GM23338 (cell line): ENCODE measurements at regions not wholly inside any gene's neighbourhood (a gene's known extent, or its start where the extent isn't known, plus 50 kb on each side); places are given as distances from the start of the nearest gene placed in this dataset.

Experiments
- EZH2 ChIP-seq: fragments of 200-600 bp; sonication (generic); IDR thresholded peaks from one replicate; pipeline ENCODE4 v1.8.0; 2017; ENCODE audit warnings: antibody characterized with exemption, mild to moderate bottlenecking, low read depth; ENCODE audit not compliant: unreplicated experiment
- STAT1 ChIP-seq: IDR thresholded peaks from one replicate; pipeline ENCODE4 v1.6.1; 2016; ENCODE audit warnings: antibody characterized with exemption; ENCODE audit not compliant: unreplicated experiment
- ZNF114 ChIP-seq: fragments of 250-450 bp; sonication (Bioruptor Pico); IDR thresholded peaks from 2 replicates; pipeline ENCODE4 v1.5.0; 2020; ENCODE audit warnings: mild to moderate bottlenecking, moderate library complexity
- ZNF331 ChIP-seq: fragments of 250-450 bp; sonication (Bioruptor Pico); IDR thresholded peaks from 2 replicates; pipeline ENCODE4 v1.5.0; 2020; ENCODE audit warnings: low read depth, mild to moderate bottlenecking, moderate library complexity
- TF ChIP-seq, protein P1 (sequence below): fragments of 250-450 bp; sonication (Bioruptor Pico); IDR thresholded peaks from 2 replicates; pipeline ENCODE4 v1.5.0; 2020; ENCODE audit warnings: mild to moderate bottlenecking, moderate library complexity
- TF ChIP-seq, protein P2 (sequence below), 2 experiments: fragments of 200-600 bp in 1 of 2; sonication (generic) in 1 of 2; conservative IDR thresholded peaks; 2 replicates each; pipeline versions ENCODE4 v1.5.1 to v1.6.1; 2016 to 2017; ENCODE audit warnings: antibody characterized with exemption in 2 of 2, low read depth in 2 of 2, mild to moderate bottlenecking in 2 of 2, moderate library complexity in 1 of 2
- TF ChIP-seq, protein P3 (sequence below): IDR thresholded peaks from 2 replicates; pipeline ENCODE4 v1.6.1; 2016; ENCODE audit warnings: antibody characterized with exemption

DNA sequence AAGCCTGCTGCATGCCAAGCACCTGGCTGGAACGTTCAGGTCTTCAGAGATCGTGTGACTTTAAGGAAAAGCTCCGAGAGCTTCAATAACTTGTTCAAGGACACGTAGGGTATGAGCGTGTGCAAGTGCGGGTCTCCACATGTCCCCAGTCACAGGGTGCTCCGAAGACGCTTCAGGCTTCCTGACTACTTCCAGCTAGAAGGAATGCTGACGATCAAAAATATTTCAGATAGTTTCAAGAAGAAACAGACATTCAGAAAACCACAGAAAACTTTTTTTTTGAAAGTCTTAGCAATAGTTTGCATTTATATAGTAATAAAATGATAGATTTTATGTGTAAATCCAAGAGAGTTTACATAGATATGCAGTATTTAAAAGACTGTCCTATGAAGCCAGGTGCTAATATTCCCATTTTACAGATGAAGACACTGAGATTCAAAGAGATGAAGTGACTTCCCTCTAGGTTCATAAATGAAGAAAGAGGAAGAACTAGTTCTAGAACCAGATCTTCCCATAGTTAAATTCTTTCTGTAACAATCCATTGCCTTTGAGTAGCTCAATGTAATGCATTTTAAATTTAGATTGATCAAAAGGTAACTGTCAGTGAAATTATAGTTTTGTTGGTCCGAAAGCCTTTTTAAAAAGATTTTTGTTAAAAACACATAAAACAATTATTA, 247.6 kb downstream of the MYLK4 start (continued):
- TF ChIP-seq, protein P1, sequence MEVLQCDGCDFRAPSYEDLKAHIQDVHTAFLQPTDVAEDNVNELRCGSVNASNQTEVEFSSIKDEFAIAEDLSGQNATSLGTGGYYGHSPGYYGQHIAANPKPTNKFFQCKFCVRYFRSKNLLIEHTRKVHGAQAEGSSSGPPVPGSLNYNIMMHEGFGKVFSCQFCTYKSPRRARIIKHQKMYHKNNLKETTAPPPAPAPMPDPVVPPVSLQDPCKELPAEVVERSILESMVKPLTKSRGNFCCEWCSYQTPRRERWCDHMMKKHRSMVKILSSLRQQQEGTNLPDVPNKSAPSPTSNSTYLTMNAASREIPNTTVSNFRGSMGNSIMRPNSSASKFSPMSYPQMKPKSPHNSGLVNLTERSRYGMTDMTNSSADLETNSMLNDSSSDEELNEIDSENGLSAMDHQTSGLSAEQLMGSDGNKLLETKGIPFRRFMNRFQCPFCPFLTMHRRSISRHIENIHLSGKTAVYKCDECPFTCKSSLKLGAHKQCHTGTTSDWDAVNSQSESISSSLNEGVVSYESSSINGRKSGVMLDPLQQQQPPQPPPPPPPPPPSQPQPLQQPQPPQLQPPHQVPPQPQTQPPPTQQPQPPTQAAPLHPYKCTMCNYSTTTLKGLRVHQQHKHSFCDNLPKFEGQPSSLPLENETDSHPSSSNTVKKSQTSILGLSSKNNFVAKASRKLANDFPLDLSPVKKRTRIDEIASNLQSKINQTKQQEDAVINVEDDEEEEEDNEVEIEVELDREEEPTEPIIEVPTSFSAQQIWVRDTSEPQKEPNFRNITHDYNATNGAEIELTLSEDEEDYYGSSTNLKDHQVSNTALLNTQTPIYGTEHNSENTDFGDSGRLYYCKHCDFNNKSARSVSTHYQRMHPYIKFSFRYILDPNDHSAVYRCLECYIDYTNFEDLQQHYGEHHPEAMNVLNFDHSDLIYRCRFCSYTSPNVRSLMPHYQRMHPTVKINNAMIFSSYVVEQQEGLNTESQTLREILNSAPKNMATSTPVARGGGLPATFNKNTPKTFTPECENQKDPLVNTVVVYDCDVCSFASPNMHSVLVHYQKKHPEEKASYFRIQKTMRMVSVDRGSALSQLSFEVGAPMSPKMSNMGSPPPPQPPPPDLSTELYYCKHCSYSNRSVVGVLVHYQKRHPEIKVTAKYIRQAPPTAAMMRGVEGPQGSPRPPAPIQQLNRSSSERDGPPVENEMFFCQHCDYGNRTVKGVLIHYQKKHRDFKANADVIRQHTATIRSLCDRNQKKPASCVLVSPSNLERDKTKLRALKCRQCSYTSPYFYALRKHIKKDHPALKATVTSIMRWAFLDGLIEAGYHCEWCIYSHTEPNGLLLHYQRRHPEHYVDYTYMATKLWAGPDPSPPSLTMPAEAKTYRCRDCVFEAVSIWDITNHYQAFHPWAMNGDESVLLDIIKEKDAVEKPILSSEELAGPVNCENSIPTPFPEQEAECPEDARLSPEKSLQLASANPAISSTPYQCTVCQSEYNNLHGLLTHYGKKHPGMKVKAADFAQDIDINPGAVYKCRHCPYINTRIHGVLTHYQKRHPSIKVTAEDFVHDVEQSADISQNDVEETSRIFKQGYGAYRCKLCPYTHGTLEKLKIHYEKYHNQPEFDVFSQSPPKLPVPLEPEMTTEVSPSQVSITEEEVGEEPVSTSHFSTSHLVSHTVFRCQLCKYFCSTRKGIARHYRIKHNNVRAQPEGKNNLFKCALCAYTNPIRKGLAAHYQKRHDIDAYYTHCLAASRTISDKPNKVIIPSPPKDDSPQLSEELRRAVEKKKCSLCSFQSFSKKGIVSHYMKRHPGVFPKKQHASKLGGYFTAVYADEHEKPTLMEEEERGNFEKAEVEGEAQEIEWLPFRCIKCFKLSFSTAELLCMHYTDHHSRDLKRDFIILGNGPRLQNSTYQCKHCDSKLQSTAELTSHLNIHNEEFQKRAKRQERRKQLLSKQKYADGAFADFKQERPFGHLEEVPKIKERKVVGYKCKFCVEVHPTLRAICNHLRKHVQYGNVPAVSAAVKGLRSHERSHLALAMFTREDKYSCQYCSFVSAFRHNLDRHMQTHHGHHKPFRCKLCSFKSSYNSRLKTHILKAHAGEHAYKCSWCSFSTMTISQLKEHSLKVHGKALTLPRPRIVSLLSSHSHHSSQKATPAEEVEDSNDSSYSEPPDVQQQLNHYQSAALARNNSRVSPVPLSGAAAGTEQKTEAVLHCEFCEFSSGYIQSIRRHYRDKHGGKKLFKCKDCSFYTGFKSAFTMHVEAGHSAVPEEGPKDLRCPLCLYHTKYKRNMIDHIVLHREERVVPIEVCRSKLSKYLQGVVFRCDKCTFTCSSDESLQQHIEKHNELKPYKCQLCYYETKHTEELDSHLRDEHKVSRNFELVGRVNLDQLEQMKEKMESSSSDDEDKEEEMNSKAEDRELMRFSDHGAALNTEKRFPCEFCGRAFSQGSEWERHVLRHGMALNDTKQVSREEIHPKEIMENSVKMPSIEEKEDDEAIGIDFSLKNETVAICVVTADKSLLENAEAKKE = no peak
- no peak for TF ChIP-seq STAT1
- TF ChIP-seq, protein P2, sequence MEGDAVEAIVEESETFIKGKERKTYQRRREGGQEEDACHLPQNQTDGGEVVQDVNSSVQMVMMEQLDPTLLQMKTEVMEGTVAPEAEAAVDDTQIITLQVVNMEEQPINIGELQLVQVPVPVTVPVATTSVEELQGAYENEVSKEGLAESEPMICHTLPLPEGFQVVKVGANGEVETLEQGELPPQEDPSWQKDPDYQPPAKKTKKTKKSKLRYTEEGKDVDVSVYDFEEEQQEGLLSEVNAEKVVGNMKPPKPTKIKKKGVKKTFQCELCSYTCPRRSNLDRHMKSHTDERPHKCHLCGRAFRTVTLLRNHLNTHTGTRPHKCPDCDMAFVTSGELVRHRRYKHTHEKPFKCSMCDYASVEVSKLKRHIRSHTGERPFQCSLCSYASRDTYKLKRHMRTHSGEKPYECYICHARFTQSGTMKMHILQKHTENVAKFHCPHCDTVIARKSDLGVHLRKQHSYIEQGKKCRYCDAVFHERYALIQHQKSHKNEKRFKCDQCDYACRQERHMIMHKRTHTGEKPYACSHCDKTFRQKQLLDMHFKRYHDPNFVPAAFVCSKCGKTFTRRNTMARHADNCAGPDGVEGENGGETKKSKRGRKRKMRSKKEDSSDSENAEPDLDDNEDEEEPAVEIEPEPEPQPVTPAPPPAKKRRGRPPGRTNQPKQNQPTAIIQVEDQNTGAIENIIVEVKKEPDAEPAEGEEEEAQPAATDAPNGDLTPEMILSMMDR (conservative IDR thresholded peaks at IDR 0.05; ENCODE audit: low read depth in 2 of 2) = no peak
- TF ChIP-seq ZNF114 = no peak
- TF ChIP-seq, protein P3, sequence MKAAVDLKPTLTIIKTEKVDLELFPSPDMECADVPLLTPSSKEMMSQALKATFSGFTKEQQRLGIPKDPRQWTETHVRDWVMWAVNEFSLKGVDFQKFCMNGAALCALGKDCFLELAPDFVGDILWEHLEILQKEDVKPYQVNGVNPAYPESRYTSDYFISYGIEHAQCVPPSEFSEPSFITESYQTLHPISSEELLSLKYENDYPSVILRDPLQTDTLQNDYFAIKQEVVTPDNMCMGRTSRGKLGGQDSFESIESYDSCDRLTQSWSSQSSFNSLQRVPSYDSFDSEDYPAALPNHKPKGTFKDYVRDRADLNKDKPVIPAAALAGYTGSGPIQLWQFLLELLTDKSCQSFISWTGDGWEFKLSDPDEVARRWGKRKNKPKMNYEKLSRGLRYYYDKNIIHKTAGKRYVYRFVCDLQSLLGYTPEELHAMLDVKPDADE = no peak
- TF ChIP-seq ZNF331 (CRISPR knock-in tag) = no peak
- no peak for TF ChIP-seq EZH2
